Vagina (tissue), 2 donors: ENCODE measurements at regions not wholly inside any gene's neighbourhood (a gene's known extent, or its start where the extent isn't known, plus 50 kb on each side); places are given as distances from the start of the nearest gene placed in this dataset.

Experiments used
- CTCF ChIP-seq, 3 experiments: fragments of 450-650 bp in 2 of 3; fragments of 200-600 bp in 1 of 3; sonication (generic) in 1 of 3; IDR thresholded peaks; one replicate each; pipeline ENCODE4 v1.5.1; 2017 to 2019; ENCODE audit warnings: antibody characterized with exemption in 3 of 3, mild to moderate bottlenecking in 2 of 3, moderate library complexity in 2 of 3
- POLR2A ChIP-seq, 2 donors: fragments of 450-650 bp; IDR thresholded peaks; one replicate each; pipeline ENCODE4 v1.6.1; 2017; ENCODE audit warnings: antibody characterized with exemption in 2 of 2, mild to moderate bottlenecking in 2 of 2, moderate library complexity in 2 of 2

GRCh38 chr4:124509151-124509550 is 203.4 kb downstream of the ANKRD50 start:
- TF ChIP-seq POLR2A (IDR thresholded peaks at IDR 0.05) (no peak), CTCF (IDR thresholded peaks at IDR 0.05) (no peak)
